CD14-positive monocyte (primary cell): ENCODE measurements at regions not wholly inside any gene's neighbourhood (a gene's known extent, or its start where the extent isn't known, plus 50 kb on each side); places are given as distances from the start of the nearest gene placed in this dataset.

Experiments
- DNase-seq, 3 donors: peaks; one replicate each; pipeline ENCODE4 v3.0.0-alpha.2; 2011 to 2022
- H2AFZ ChIP-seq: 2 replicates; pipeline ENCODE4 v1.6.0; 2012; ENCODE audit warnings: mild to moderate bottlenecking, low read depth, low read length, inconsistent platforms; ENCODE audit not compliant: insufficient read depth, poor library complexity, severe bottlenecking
- H3K27ac ChIP-seq, 2 donors: 1 replicate in 1 of 2; 2 replicates in 1 of 2; pipeline ENCODE4 v1.5.1; 2012 to 2013; ENCODE audit warnings: low read length in 2 of 2, control low read depth in 1 of 2, inconsistent platforms in 1 of 2, low read depth in 1 of 2, mild to moderate bottlenecking in 1 of 2
- H3K27me3 ChIP-seq, 2 donors: one replicate each; pipeline versions ENCODE4 v1.6.0 to v1.6.1; 2011 to 2013; ENCODE audit warnings: low read length in 2 of 2; ENCODE audit not compliant: control insufficient read depth in 2 of 2, insufficient read depth in 2 of 2
- H3K36me3 ChIP-seq, 2 donors: replicated peaks in 1 of 2; 1 replicate in 1 of 2; 2 replicates in 1 of 2; pipeline versions ENCODE4 v1.5.1 to v1.6.1; 2012 to 2013; ENCODE audit warnings: low read length in 2 of 2, control low read depth in 1 of 2, inconsistent platforms in 1 of 2, mild to moderate bottlenecking in 1 of 2; ENCODE audit not compliant: insufficient read depth in 2 of 2, control insufficient read depth in 1 of 2
- H3K4me1 ChIP-seq, 2 donors: 1 replicate in 1 of 2; 2 replicates in 1 of 2; pipeline versions ENCODE4 v1.5.1 to v1.6.1; 2012 to 2013; ENCODE audit warnings: low read length in 2 of 2, control low read depth in 1 of 2, inconsistent platforms in 1 of 2, mild to moderate bottlenecking in 1 of 2, moderate library complexity in 1 of 2; ENCODE audit not compliant: insufficient read depth in 2 of 2, control insufficient read depth in 1 of 2
- H3K4me2 ChIP-seq: replicated peaks from 2 replicates; pipeline ENCODE3; 2012; ENCODE audit warnings: low read length, moderate library complexity, mild to moderate bottlenecking; ENCODE audit not compliant: poor library complexity, severe bottlenecking; ENCODE audit errors: extremely low read depth
- H3K4me3 ChIP-seq, 3 experiments: fragments of 200-600 bp in 1 of 3; sonication (generic) in 1 of 3; replicated peaks in 1 of 3; 1 replicate in 2 of 3; 2 replicates in 1 of 3; pipeline ENCODE4 v1.5.1; 2011 to 2013; ENCODE audit warnings: low read length in 3 of 3, mild to moderate bottlenecking in 3 of 3, control low read depth in 2 of 3, low read depth in 2 of 3, inconsistent platforms in 1 of 3, moderate library complexity in 1 of 3
- H3K79me2 ChIP-seq: 2 replicates; pipeline ENCODE4 v1.6.0; 2012; ENCODE audit warnings: mild to moderate bottlenecking, control low read depth, inconsistent platforms, low read length, moderate library complexity; ENCODE audit not compliant: insufficient read depth
- H3K9ac ChIP-seq: 2 replicates; pipeline ENCODE4 v1.6.0; 2017; ENCODE audit warnings: low read length, mild to moderate bottlenecking; ENCODE audit not compliant: insufficient read depth, poor library complexity, severe bottlenecking
- H3K9me3 ChIP-seq, 2 donors: replicated peaks in 1 of 2; 1 replicate in 1 of 2; 2 replicates in 1 of 2; pipeline versions ENCODE4 v1.5.1 to v1.6.1; 2012 to 2013; ENCODE audit warnings: low read length in 2 of 2, control low read depth in 1 of 2; ENCODE audit not compliant: control insufficient read depth in 1 of 2, insufficient read depth in 1 of 2
- H4K20me1 ChIP-seq: 2 replicates; pipeline ENCODE4 v1.6.0; 2012; ENCODE audit warnings: mild to moderate bottlenecking, low read length, control low read depth, moderate library complexity; ENCODE audit not compliant: insufficient read depth
- H3K27ac Mint-ChIP-seq, 7 donors: one replicate each; pipeline ENCODE4 v1.8.0; 2020; ENCODE audit warnings: mild to moderate bottlenecking in 7 of 7, mixed read lengths in 7 of 7, moderate library complexity in 6 of 7, inconsistent platforms in 2 of 7
- H3K27me3 Mint-ChIP-seq, 3 donors: one replicate each; pipeline ENCODE4 v1.8.0; 2021 to 2022; ENCODE audit warnings: low read depth in 3 of 3, mild to moderate bottlenecking in 3 of 3, mixed read lengths in 3 of 3, moderate library complexity in 3 of 3, inconsistent platforms in 1 of 3
- H3K36me3 Mint-ChIP-seq, 2 donors: one replicate each; pipeline ENCODE4 v1.8.0; 2020; ENCODE audit warnings: mixed read lengths in 2 of 2, inconsistent platforms in 1 of 2, mild to moderate bottlenecking in 1 of 2
- H3K4me1 Mint-ChIP-seq: one replicate; pipeline ENCODE4 v1.8.0; 2020; ENCODE audit warnings: mild to moderate bottlenecking, mixed read lengths
- H3K4me3 Mint-ChIP-seq, 2 donors: one replicate each; pipeline ENCODE4 v1.8.0; 2020; ENCODE audit warnings: mild to moderate bottlenecking in 2 of 2, mixed read lengths in 2 of 2, moderate library complexity in 1 of 2
- H3K9me3 Mint-ChIP-seq, 7 donors: one replicate each; pipeline ENCODE4 v1.8.0; 2020 to 2022; ENCODE audit warnings: mixed read lengths in 7 of 7, mild to moderate bottlenecking in 6 of 7, moderate library complexity in 6 of 7, inconsistent platforms in 2 of 7
- WGBS: methylation state at CpG from one replicate; pipeline ENCODE4 v1.1.5; 2013; ENCODE audit warnings: missing lambda C conversion rate; ENCODE audit not compliant: insufficient coverage; 5-methylcytosine and 5-hydroxymethylcytosine counted together
- intact Hi-C, 2 donors: fragments of 100-400 bp; cut with micrococcal nuclease; formaldehyde crosslinking; loops; one replicate each; pipeline versions ENCODE4 v1.15.0 to v1.15.1; 2023
- TF ChIP-seq, protein P1 (sequence below): fragments of 200-600 bp; IDR thresholded peaks from one replicate; pipeline ENCODE4 v1.8.0; 2022; ENCODE audit warnings: antibody characterized with exemption, mild to moderate bottlenecking

DNA sequence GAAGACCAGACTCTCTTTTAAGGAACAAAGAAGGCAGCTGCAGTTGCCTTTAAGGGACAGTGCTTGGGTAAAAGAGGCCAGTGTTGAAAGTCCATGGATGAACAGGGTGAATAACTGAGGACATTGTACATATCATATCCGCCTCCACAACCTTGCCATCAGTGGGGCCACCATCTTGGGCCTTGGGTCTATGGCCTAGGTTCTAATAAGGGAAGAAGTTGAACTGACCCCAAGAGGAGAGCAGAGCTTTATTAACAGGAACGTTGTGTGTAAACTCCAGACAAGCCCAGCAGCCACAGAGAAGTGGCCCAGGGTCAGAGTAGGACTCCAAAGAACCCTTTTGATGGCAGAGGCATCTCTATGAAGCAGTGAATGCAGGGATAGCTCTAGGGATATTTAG, 332.8 kb downstream of the CYP26B1 start:
- H3K4me3 ChIP-seq: no peak overlapping the region
- Mint-ChIP-seq H3K36me3 (no peaks in the 10 kb centered on the region), H3K4me3 (no peak overlapping the region), H3K27me3 (peaks cover 5 to 11% (median 6%) of the 10 kb centered on the region in 3 donors), H3K27ac (peak overlapping the region in 1 of 7 donors; percentile 42), H3K4me1 (no peaks in the 10 kb centered on the region), H3K9me3 (peaks cover 0 to 9% (median 3%) of the 10 kb centered on the region in 7 donors)
- no peaks in the 10 kb centered on the region for H3K4me1 ChIP-seq
- H3K36me3 ChIP-seq: no peaks in the 10 kb centered on the region
- no peak overlapping the region for H3K4me2 ChIP-seq
- H3K9ac ChIP-seq: no peak overlapping the region
- intact Hi-C loops: no loop called here
- no peak overlapping the region for H2AFZ ChIP-seq
- 75% methylated on average over 1 of the region's 2 CpGs for WGBS
- DNase-seq: no peak
- H3K27me3 ChIP-seq: no peaks in the 10 kb centered on the region
- no peaks in the 10 kb centered on the region for H3K79me2 ChIP-seq
- H3K9me3 ChIP-seq: no peaks in the 10 kb centered on the region
- TF ChIP-seq, protein P1, sequence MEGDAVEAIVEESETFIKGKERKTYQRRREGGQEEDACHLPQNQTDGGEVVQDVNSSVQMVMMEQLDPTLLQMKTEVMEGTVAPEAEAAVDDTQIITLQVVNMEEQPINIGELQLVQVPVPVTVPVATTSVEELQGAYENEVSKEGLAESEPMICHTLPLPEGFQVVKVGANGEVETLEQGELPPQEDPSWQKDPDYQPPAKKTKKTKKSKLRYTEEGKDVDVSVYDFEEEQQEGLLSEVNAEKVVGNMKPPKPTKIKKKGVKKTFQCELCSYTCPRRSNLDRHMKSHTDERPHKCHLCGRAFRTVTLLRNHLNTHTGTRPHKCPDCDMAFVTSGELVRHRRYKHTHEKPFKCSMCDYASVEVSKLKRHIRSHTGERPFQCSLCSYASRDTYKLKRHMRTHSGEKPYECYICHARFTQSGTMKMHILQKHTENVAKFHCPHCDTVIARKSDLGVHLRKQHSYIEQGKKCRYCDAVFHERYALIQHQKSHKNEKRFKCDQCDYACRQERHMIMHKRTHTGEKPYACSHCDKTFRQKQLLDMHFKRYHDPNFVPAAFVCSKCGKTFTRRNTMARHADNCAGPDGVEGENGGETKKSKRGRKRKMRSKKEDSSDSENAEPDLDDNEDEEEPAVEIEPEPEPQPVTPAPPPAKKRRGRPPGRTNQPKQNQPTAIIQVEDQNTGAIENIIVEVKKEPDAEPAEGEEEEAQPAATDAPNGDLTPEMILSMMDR: no peak
- no peaks in the 10 kb centered on the region for H4K20me1 ChIP-seq
- no peak overlapping the region for H3K27ac ChIP-seq

DNA sequence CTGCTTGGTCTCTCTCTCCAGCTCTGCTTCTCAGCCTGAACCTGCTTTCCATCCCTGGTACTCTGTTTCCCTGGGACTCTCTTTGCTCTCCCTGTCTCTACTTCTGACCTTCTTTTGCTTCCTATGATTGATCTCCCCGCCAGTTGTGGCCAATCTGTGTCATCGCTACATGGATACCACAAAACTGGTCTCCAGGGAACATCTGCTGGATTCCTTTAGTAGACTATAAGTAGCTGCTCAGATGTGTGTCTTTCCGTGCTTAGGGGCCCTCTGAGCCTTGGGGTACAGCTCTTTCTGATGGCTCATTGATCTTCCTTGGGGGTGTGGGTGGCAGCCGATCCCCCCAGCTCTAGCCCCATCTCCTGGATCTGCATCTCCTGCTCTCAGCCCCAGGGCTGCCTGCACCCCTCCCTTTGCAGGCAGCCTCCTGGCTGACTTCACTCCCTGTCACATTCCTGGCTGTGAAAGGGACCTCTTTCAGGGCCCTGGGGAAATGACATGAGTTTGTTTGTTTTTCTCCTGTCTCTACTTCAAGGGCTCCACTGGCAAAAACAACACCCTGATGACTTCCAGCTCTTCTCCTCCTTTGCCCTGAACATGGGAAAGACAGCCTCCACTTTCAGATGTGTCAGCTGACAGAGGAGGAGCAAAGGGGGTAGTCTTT, 333.7 kb downstream of the CYP26B1 start:
- no peak overlapping the region for H3K4me3 Mint-ChIP-seq
- no peak for DNase-seq
- TF ChIP-seq, protein P1: no peak
- Histone ChIP-seq H3K4me3 (no peak overlapping the region), H3K27me3 (no peaks in the 10 kb centered on the region), H3K79me2 (no peaks in the 10 kb centered on the region), H4K20me1 (no peaks in the 10 kb centered on the region), H3K4me1 (no peaks in the 10 kb centered on the region), H3K9ac (no peak overlapping the region), H3K27ac (no peak overlapping the region), H3K36me3 (no peaks in the 10 kb centered on the region), H2AFZ (no peak overlapping the region), H3K9me3 (no peaks in the 10 kb centered on the region), H3K4me2 (no peak overlapping the region)
- H3K27me3 Mint-ChIP-seq: peaks cover 5 to 11% (median 6%) of the 10 kb centered on the region in 3 donors
- WGBS: 83% methylated on average over 1 of the region's 4 CpGs
- intact Hi-C loops: no loop called here
- H3K27ac Mint-ChIP-seq: no peak overlapping the region
- no peaks in the 10 kb centered on the region for H3K4me1 Mint-ChIP-seq
- H3K9me3 Mint-ChIP-seq: peaks cover 0 to 9% (median 5%) of the 10 kb centered on the region in 7 donors
- H3K36me3 Mint-ChIP-seq: no peaks in the 10 kb centered on the region
